Calu3 (cell line): ENCODE measurements at regions not wholly inside any gene's neighbourhood (a gene's known extent, or its start where the extent isn't known, plus 50 kb on each side); places are given as distances from the start of the nearest gene placed in this dataset.

Source experiments
- BruUV-seq: library from RNA; stranded (reverse); fragments of 400-500 nt; replicated peaks from 2 replicates; lab custom pipeline; 2021; lab: Mats Ljungman, UMichigan
- CTCF ChIA-PET: fragments of 300-600 bp; sonication (Branson Sonifier 250); formaldehyde crosslinking; loops from one replicate; lab custom pipeline; 2022; ENCODE audit warnings: antibody characterized with exemption; lab: Charles Lee
- DNase-seq: peaks from one replicate; pipeline ENCODE4 v3.0.0; 2022
- H3K27ac Mint-ChIP-seq: one replicate; pipeline ENCODE4 v1.8.0; 2022; ENCODE audit warnings: mixed read lengths; ENCODE audit not compliant: unreplicated experiment
- H3K27me3 Mint-ChIP-seq: one replicate; pipeline ENCODE4 v1.8.0; 2022; ENCODE audit warnings: mixed read lengths; ENCODE audit not compliant: unreplicated experiment
- H3K36me3 Mint-ChIP-seq: one replicate; pipeline ENCODE4 v1.8.0; 2022; ENCODE audit warnings: mild to moderate bottlenecking, moderate library complexity, mixed read lengths; ENCODE audit not compliant: insufficient read depth, unreplicated experiment
- H3K4me1 Mint-ChIP-seq: one replicate; pipeline ENCODE4 v1.8.0; 2022; ENCODE audit warnings: mild to moderate bottlenecking, low read depth, mixed read lengths; ENCODE audit not compliant: unreplicated experiment
- H3K4me3 Mint-ChIP-seq: one replicate; pipeline ENCODE4 v1.8.0; 2022; ENCODE audit warnings: mild to moderate bottlenecking, low read depth, moderate library complexity, mixed read lengths; ENCODE audit not compliant: unreplicated experiment
- H3K9me3 Mint-ChIP-seq: one replicate; pipeline ENCODE4 v1.8.0; 2022; ENCODE audit warnings: low read depth, mixed read lengths; ENCODE audit not compliant: unreplicated experiment
- CTCF ChIP-seq: fragments of 200-600 bp; IDR thresholded peaks from one replicate; pipeline ENCODE4 v1.8.0; 2022; ENCODE audit warnings: antibody characterized with exemption; ENCODE audit not compliant: unreplicated experiment
- intact Hi-C: fragments of 100-400 bp; cut with micrococcal nuclease; formaldehyde crosslinking; loops from one replicate; pipeline ENCODE4 v1.10.0; 2022; ENCODE audit not compliant: unreplicated experiment

GRCh38 chr11:26093206-26093605 lies 238.7 kb upstream of the ANO3 start:
- BruUV-seq, result no TSS peak
- CTCF ChIA-PET, result no interaction called here
- H3K4me3 Mint-ChIP-seq, result no peak overlapping the region
- no peak for TF ChIP-seq CTCF
- no peak overlapping the region for H3K27ac Mint-ChIP-seq
- H3K4me1 Mint-ChIP-seq, result no peaks in the 10 kb centered on the region
- no peaks in the 10 kb centered on the region for H3K27me3 Mint-ChIP-seq
- H3K36me3 Mint-ChIP-seq, result no peaks in the 10 kb centered on the region
- intact Hi-C loops, result no loop called here
- DNase-seq, result no peak
- peaks cover 4% of the 10 kb centered on the region for H3K9me3 Mint-ChIP-seq

- H3K27ac Mint-ChIP-seq, result no peak overlapping the region
- no peaks in the 10 kb centered on the region for H3K27me3 Mint-ChIP-seq
- peaks cover 4% of the 10 kb centered on the region for H3K9me3 Mint-ChIP-seq
- no peak overlapping the region for H3K4me3 Mint-ChIP-seq
- CTCF ChIA-PET, result no interaction called here
- no TSS peak for BruUV-seq
- DNase-seq, result no peak
- no peaks in the 10 kb centered on the region for H3K36me3 Mint-ChIP-seq
- TF ChIP-seq CTCF, result no peak
- intact Hi-C loops, result no loop called here
- no peaks in the 10 kb centered on the region for H3K4me1 Mint-ChIP-seq
These were observed 236.6 kb upstream of the ANO3 start for GRCh38 chr11:26095340-26095739.

- peaks cover 4% of the 10 kb centered on the region for H3K9me3 Mint-ChIP-seq
- TF ChIP-seq CTCF, result no peak
- no peaks in the 10 kb centered on the region for H3K4me1 Mint-ChIP-seq
- CTCF ChIA-PET, result no interaction called here
- H3K27me3 Mint-ChIP-seq, result no peaks in the 10 kb centered on the region
- no TSS peak for BruUV-seq
- H3K36me3 Mint-ChIP-seq, result no peaks in the 10 kb centered on the region
- intact Hi-C loops, result no loop called here
- H3K27ac Mint-ChIP-seq, result no peak overlapping the region
- DNase-seq, result no peak
- H3K4me3 Mint-ChIP-seq, result no peak overlapping the region
These were observed 235.5 kb upstream of the ANO3 start for GRCh38 chr11:26096451-26096850.

- no peaks in the 10 kb centered on the region for H3K4me1 Mint-ChIP-seq
- CTCF ChIA-PET, result no interaction called here
- DNase-seq, result no peak
- TF ChIP-seq CTCF, result no peak
- no TSS peak for BruUV-seq
- H3K27me3 Mint-ChIP-seq, result no peaks in the 10 kb centered on the region
- no peak overlapping the region for H3K4me3 Mint-ChIP-seq
- intact Hi-C loops, result no loop called here
- H3K9me3 Mint-ChIP-seq, result no peaks in the 10 kb centered on the region
- H3K36me3 Mint-ChIP-seq, result no peaks in the 10 kb centered on the region
- no peak overlapping the region for H3K27ac Mint-ChIP-seq
These were observed 229.6 kb upstream of the ANO3 start for GRCh38 chr11:26102325-26102724.
